Endothelial cell of umbilical vein (primary cell): ENCODE measurements at regions not wholly inside any gene's neighbourhood (a gene's known extent, or its start where the extent isn't known, plus 50 kb on each side); places are given as distances from the start of the nearest gene placed in this dataset.

Experiments
- CTCF ChIP-seq, 2 donors: IDR thresholded peaks; 1 replicate in 1 of 2; 2 replicates in 1 of 2; pipeline ENCODE4 v1.5.1; 2011; ENCODE audit warnings: low read length in 2 of 2, mild to moderate bottlenecking in 2 of 2, moderate library complexity in 2 of 2, control low read depth in 1 of 2, inconsistent platforms in 1 of 2, low read depth in 1 of 2; ENCODE audit not compliant: insufficient read depth in 1 of 2; ENCODE audit errors: extremely low read depth in 1 of 2
- EZH2 ChIP-seq: IDR thresholded peaks from 2 replicates; pipeline ENCODE4 v1.6.1; 2012; ENCODE audit warnings: borderline replicate concordance, low read depth, mild to moderate bottlenecking, moderate library complexity, low read length, inconsistent platforms; ENCODE audit not compliant: severe bottlenecking
- MAX ChIP-seq: IDR thresholded peaks from 2 replicates; pipeline ENCODE4 v1.6.1; 2011; ENCODE audit not compliant: insufficient read depth, insufficient read length
- POLR2AphosphoS5 ChIP-seq: IDR thresholded peaks from 2 replicates; pipeline ENCODE4 v1.6.1; 2012; ENCODE audit warnings: low read depth, mild to moderate bottlenecking, control low read depth, low read length, moderate library complexity; ENCODE audit not compliant: insufficient read depth

GRCh38 chr10:21034241-21034640, 137.1 kb upstream of the NEBL start:
- TF ChIP-seq POLR2AphosphoS5 (no peak), CTCF (IDR thresholded peaks at IDR 0.05; ENCODE audit: extremely low read depth in 1 of 2, insufficient read depth in 1 of 2, low read depth in 1 of 2, low read length in 2 of 2) (no peak), MAX (no peak), EZH2 (no peak)
